ENCODE measurements at regions not wholly inside any gene's neighbourhood (a gene's known extent, or its start where the extent isn't known, plus 50 kb on each side); places are given as distances from the start of the nearest gene placed in this dataset.
"Not testable (repeated sequence)": the region's sequence is repeated elsewhere in the genome, so short reads cannot be mapped to it uniquely, and the experiment has no call there.

GRCh38 chr1:47687631-47688460, 250.0 kb downstream of the FOXD2 start:
- H3K27me3 ChIP-seq (ENCODE audit: control insufficient read depth, insufficient read depth, low read length) = no peaks in the 10 kb centered on the region
- no peaks in the 10 kb centered on the region for H3K36me3 ChIP-seq (ENCODE audit: control insufficient read depth, insufficient read depth, low read length)
- no peaks in the 10 kb centered on the region for H3K9me3 ChIP-seq (ENCODE audit: control insufficient read depth, insufficient read depth, low read length)
- H3K4me1 ChIP-seq (ENCODE audit: control insufficient read depth, insufficient read depth, low read length) = peaks cover 16% of the 10 kb centered on the region
- H3K4me3 ChIP-seq (ENCODE audit: low read depth, low read length) = no peak overlapping the region
- H3K9ac ChIP-seq (ENCODE audit: low read depth, low read length) = no peak overlapping the region

- Histone ChIP-seq H3K9me3 (ENCODE audit: control insufficient read depth, insufficient read depth, low read length) (no peaks in the 10 kb centered on the region), H3K4me3 (ENCODE audit: low read depth, low read length) (no peak overlapping the region), H3K9ac (ENCODE audit: low read depth, low read length) (no peak overlapping the region), H3K27me3 (ENCODE audit: control insufficient read depth, insufficient read depth, low read length) (no peaks in the 10 kb centered on the region), H3K4me1 (ENCODE audit: control insufficient read depth, insufficient read depth, low read length) (peaks cover 16% of the 10 kb centered on the region), H3K36me3 (ENCODE audit: control insufficient read depth, insufficient read depth, low read length) (no peaks in the 10 kb centered on the region)
Measured at GRCh38 chr1:47688461-47689296, 250.8 kb downstream of the FOXD2 start.

GRCh38 chr1:47689894-47690293, 252.1 kb downstream of the FOXD2 start:
- Histone ChIP-seq H3K27me3 (ENCODE audit: control insufficient read depth, insufficient read depth, low read length) (no peaks in the 10 kb centered on the region), H3K9ac (ENCODE audit: low read depth, low read length) (no peak overlapping the region), H3K36me3 (ENCODE audit: control insufficient read depth, insufficient read depth, low read length) (no peaks in the 10 kb centered on the region), H3K4me3 (ENCODE audit: low read depth, low read length) (no peak overlapping the region), H3K9me3 (ENCODE audit: control insufficient read depth, insufficient read depth, low read length) (no peaks in the 10 kb centered on the region), H3K4me1 (ENCODE audit: control insufficient read depth, insufficient read depth, low read length) (peaks cover 16% of the 10 kb centered on the region)

GRCh38 chr1:47690341-47691250, 252.8 kb downstream of the FOXD2 start:
- no peaks in the 10 kb centered on the region for H3K9me3 ChIP-seq (ENCODE audit: control insufficient read depth, insufficient read depth, low read length)
- no peaks in the 10 kb centered on the region for H3K36me3 ChIP-seq (ENCODE audit: control insufficient read depth, insufficient read depth, low read length)
- no peak overlapping the region for H3K4me3 ChIP-seq (ENCODE audit: low read depth, low read length)
- no peaks in the 10 kb centered on the region for H3K27me3 ChIP-seq (ENCODE audit: control insufficient read depth, insufficient read depth, low read length)
- H3K9ac ChIP-seq (ENCODE audit: low read depth, low read length) = no peak overlapping the region
- peaks cover 16% of the 10 kb centered on the region for H3K4me1 ChIP-seq (ENCODE audit: control insufficient read depth, insufficient read depth, low read length)

GRCh38 chr1:47691293-47691692, 253.4 kb downstream of the FOXD2 start:
- not testable (repeated sequence) for H3K36me3 ChIP-seq (ENCODE audit: control insufficient read depth, insufficient read depth, low read length); H3K9me3 ChIP-seq (ENCODE audit: control insufficient read depth, insufficient read depth, low read length); H3K27me3 ChIP-seq (ENCODE audit: control insufficient read depth, insufficient read depth, low read length); H3K9ac ChIP-seq (ENCODE audit: low read depth, low read length); H3K4me3 ChIP-seq (ENCODE audit: low read depth, low read length)
- H3K4me1 ChIP-seq (ENCODE audit: control insufficient read depth, insufficient read depth, low read length) = peaks cover 16% of the 10 kb centered on the region

- Histone ChIP-seq H3K4me1 (ENCODE audit: control insufficient read depth, insufficient read depth, low read length) (peaks cover 10% of the 10 kb centered on the region), H3K27me3 (ENCODE audit: control insufficient read depth, insufficient read depth, low read length) (no peaks in the 10 kb centered on the region), H3K36me3 (ENCODE audit: control insufficient read depth, insufficient read depth, low read length) (no peaks in the 10 kb centered on the region), H3K4me3 (ENCODE audit: low read depth, low read length) (no peak overlapping the region), H3K9ac (ENCODE audit: low read depth, low read length) (no peak overlapping the region), H3K9me3 (ENCODE audit: control insufficient read depth, insufficient read depth, low read length) (no peaks in the 10 kb centered on the region)
Measured at GRCh38 chr1:47692196-47692595, 254.4 kb downstream of the FOXD2 start.

- Histone ChIP-seq H3K27me3 (ENCODE audit: control insufficient read depth, insufficient read depth, low read length) (no peaks in the 10 kb centered on the region), H3K9ac (ENCODE audit: low read depth, low read length) (no peak overlapping the region), H3K4me1 (ENCODE audit: control insufficient read depth, insufficient read depth, low read length) (peaks cover 1% of the 10 kb centered on the region), H3K4me3 (ENCODE audit: low read depth, low read length) (no peak overlapping the region), H3K36me3 (ENCODE audit: control insufficient read depth, insufficient read depth, low read length) (no peaks in the 10 kb centered on the region), H3K9me3 (ENCODE audit: control insufficient read depth, insufficient read depth, low read length) (no peaks in the 10 kb centered on the region)
Measured at GRCh38 chr1:47693115-47693514, 255.3 kb downstream of the FOXD2 start.

GRCh38 chr1:47694011-47694890, 256.4 kb downstream of the FOXD2 start:
- Histone ChIP-seq H3K4me1 (ENCODE audit: control insufficient read depth, insufficient read depth, low read length) (no peaks in the 10 kb centered on the region), H3K27me3 (ENCODE audit: control insufficient read depth, insufficient read depth, low read length) (no peaks in the 10 kb centered on the region), H3K4me3 (ENCODE audit: low read depth, low read length) (no peak overlapping the region)

GRCh38 chr1:47696404-47696736, 258.5 kb downstream of the FOXD2 start:
- H3K9ac ChIP-seq (ENCODE audit: low read depth, low read length) = no peak overlapping the region
- H3K36me3 ChIP-seq (ENCODE audit: control insufficient read depth, insufficient read depth, low read length) = no peaks in the 10 kb centered on the region
- H3K4me3 ChIP-seq (ENCODE audit: low read depth, low read length) = no peak overlapping the region
- no peaks in the 10 kb centered on the region for H3K9me3 ChIP-seq (ENCODE audit: control insufficient read depth, insufficient read depth, low read length)
- no peaks in the 10 kb centered on the region for H3K27me3 ChIP-seq (ENCODE audit: control insufficient read depth, insufficient read depth, low read length)
- no peaks in the 10 kb centered on the region for H3K4me1 ChIP-seq (ENCODE audit: control insufficient read depth, insufficient read depth, low read length)

More at GRCh38 chr1:47694011-47694890, 256.4 kb downstream of the FOXD2 start:
- Histone ChIP-seq H3K9ac (ENCODE audit: low read depth, low read length) (no peak overlapping the region), H3K9me3 (ENCODE audit: control insufficient read depth, insufficient read depth, low read length) (no peaks in the 10 kb centered on the region), H3K36me3 (ENCODE audit: control insufficient read depth, insufficient read depth, low read length) (no peaks in the 10 kb centered on the region)

- Histone ChIP-seq H3K4me3 (ENCODE audit: low read depth, low read length) (no peak overlapping the region), H3K4me1 (ENCODE audit: control insufficient read depth, insufficient read depth, low read length) (no peaks in the 10 kb centered on the region), H3K9ac (ENCODE audit: low read depth, low read length) (no peak overlapping the region), H3K9me3 (ENCODE audit: control insufficient read depth, insufficient read depth, low read length) (no peaks in the 10 kb centered on the region), H3K27me3 (ENCODE audit: control insufficient read depth, insufficient read depth, low read length) (no peaks in the 10 kb centered on the region), H3K36me3 (ENCODE audit: control insufficient read depth, insufficient read depth, low read length) (no peaks in the 10 kb centered on the region)
Measured at GRCh38 chr1:47696737-47697441, 259.0 kb downstream of the FOXD2 start.

All from iPS-15b (cell line).